ENCODE measurements at regions not wholly inside any gene's neighbourhood (a gene's known extent, or its start where the extent isn't known, plus 50 kb on each side); places are given as distances from the start of the nearest gene placed in this dataset.
"Not testable (repeated sequence)": the region's sequence is repeated elsewhere in the genome, so short reads cannot be mapped to it uniquely, and the experiment has no call there.

DNA sequence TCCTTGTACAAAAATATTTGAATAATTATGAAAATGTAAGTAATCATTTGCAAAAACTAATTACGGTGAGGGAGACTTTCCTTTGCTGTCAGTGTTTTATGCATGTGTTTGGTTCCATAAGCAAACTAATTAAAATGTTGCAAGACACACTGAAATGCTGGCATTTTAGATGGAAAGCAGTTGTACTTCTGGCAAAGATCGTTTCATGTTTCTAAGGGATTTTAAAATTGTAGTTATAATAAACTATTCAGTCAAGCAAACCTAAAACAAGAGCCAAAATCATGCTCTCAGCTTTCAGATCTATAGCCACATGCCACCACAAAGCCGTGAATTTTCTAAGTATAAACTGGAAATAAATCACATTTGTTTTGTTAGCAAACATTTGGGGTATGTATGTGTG, 240.1 kb upstream of the ZNF385D start:
- TF ChIP-seq, protein P1, sequence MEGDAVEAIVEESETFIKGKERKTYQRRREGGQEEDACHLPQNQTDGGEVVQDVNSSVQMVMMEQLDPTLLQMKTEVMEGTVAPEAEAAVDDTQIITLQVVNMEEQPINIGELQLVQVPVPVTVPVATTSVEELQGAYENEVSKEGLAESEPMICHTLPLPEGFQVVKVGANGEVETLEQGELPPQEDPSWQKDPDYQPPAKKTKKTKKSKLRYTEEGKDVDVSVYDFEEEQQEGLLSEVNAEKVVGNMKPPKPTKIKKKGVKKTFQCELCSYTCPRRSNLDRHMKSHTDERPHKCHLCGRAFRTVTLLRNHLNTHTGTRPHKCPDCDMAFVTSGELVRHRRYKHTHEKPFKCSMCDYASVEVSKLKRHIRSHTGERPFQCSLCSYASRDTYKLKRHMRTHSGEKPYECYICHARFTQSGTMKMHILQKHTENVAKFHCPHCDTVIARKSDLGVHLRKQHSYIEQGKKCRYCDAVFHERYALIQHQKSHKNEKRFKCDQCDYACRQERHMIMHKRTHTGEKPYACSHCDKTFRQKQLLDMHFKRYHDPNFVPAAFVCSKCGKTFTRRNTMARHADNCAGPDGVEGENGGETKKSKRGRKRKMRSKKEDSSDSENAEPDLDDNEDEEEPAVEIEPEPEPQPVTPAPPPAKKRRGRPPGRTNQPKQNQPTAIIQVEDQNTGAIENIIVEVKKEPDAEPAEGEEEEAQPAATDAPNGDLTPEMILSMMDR (IDR thresholded peaks at IDR 0.05; ENCODE audit: borderline replicate concordance, control extremely low read depth, extremely low read depth, insufficient read depth, missing control alignments): no peak
- in situ Hi-C loops (cut with MboI; ENCODE audit: low sequenced_read_pairs, unreplicated experiment): no loop called here
- no peak for DNase-seq (ENCODE audit: low spot score)

DNA sequence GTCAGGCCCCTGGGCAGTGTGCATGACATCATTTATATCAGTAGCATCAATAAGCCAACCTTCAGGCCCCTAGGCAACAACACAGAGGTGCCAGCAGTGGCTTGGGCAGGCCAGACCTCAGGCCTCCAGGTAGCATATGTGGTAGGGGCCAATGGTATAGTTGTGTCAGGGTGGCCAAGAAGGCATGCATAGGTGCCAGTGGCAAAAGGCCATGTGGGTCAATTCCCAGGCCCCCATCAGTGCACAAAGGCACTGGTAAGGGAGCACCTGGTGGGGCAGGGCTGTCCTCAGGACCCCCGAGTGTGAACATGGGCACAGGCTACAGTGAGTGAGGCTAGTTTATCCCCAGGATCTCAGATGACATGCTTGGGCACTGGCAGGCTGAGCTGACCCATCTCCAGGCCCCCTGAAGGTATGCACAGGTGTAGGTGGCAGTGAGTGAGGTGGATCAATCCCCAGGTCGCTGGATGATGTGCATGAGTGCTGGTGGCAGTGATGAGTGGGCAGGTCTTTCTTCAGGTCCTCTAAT, 244.1 kb upstream of the ZNF385D start:
- TF ChIP-seq, protein P1 (IDR thresholded peaks at IDR 0.05; ENCODE audit: borderline replicate concordance, control extremely low read depth, extremely low read depth, insufficient read depth, missing control alignments): no peak
- in situ Hi-C loops (cut with MboI; ENCODE audit: low sequenced_read_pairs, unreplicated experiment): no loop called here
- no peak for DNase-seq (ENCODE audit: low spot score)

DNA sequence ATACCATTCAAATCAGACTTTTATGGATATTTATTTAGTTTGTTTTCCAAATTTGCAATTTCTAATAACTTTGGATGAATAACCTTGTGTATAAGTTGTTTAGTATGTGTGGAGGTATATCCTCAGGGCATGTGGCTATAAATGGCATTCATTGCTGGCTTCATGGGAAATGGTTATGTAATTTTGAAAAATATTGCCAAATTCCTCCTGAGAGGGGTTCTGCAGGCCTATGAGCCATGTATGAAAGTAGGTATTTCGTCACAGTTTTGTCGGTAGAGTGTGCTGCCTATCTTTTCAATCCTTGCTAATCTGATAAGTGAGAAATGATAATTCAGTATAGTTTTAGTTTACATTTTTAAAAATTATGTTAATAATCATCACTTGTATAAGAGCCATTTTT, 256.4 kb upstream of the ZNF385D start:
- in situ Hi-C loops (cut with MboI; ENCODE audit: low sequenced_read_pairs, unreplicated experiment): no loop called here
- DNase-seq (ENCODE audit: low spot score): no peak
- TF ChIP-seq, protein P1 (IDR thresholded peaks at IDR 0.05; ENCODE audit: borderline replicate concordance, control extremely low read depth, extremely low read depth, insufficient read depth, missing control alignments): no peak

DNA sequence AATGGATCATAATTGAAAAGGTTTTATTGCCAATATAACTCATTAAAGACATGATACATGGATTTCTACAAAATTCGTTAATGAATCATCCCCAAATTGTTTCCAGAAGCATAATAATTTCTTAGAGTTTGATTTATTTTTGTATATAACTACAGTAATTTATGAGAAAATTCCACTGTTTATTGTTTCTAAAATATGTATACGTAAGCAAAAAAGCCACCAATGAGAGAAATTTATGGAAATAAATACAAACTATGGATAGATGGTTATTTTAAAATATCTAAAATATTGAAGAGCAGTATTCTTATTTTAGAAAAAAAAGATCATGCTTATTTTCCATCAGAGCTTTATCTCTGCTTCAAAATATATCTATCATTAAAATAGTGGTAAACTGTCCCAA, 260.0 kb upstream of the ZNF385D start:
- in situ Hi-C loops (cut with MboI; ENCODE audit: low sequenced_read_pairs, unreplicated experiment): no loop called here
- TF ChIP-seq, protein P1 (IDR thresholded peaks at IDR 0.05; ENCODE audit: borderline replicate concordance, control extremely low read depth, extremely low read depth, insufficient read depth, missing control alignments): no peak
- DNase-seq (ENCODE audit: low spot score): no peak

DNA sequence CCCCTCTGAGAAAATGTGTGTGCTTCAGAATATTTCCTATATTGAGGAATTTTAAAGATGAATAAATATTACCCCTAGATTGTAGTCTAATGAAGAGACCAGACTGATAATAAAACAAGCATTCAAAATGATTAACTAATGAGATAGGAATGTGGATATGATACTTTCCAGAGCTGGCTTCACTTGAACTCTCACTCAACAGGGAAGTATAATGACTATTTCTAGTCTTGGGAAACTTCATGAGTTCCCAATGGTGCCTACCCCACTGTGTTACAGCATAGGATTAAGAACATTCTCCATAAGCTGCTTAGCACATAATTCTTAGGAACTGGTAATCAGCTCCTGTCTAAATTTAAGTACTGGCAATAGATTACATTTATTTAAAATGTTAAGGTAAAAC, 261.5 kb upstream of the ZNF385D start:
- in situ Hi-C loops (cut with MboI; ENCODE audit: low sequenced_read_pairs, unreplicated experiment): no loop called here
- DNase-seq (ENCODE audit: low spot score): no peak
- TF ChIP-seq, protein P1 (IDR thresholded peaks at IDR 0.05; ENCODE audit: borderline replicate concordance, control extremely low read depth, extremely low read depth, insufficient read depth, missing control alignments): no peak

DNA sequence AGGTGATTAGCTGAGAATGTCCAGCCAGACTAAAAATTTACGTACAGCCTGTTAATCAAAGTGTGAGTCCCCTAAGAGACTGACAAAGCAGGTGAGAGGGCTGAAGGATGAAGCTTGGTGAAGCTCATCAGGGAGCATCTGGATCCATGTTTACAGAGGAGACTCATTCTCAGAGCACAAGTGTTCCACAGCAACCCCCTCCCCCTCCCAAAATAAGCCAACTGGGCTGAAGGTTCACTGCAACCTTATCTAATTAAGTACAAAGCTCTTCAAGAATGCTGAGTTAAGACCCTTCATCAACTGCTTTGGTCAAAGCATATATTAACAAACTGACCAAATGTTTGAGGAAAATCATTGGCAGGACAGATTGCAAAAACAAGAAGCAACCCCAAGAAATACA, 262.6 kb upstream of the ZNF385D start:
- DNase-seq (ENCODE audit: low spot score): no peak
- TF ChIP-seq, protein P1 (IDR thresholded peaks at IDR 0.05; ENCODE audit: borderline replicate concordance, control extremely low read depth, extremely low read depth, insufficient read depth, missing control alignments): no peak
- in situ Hi-C loops (cut with MboI; ENCODE audit: low sequenced_read_pairs, unreplicated experiment): no loop called here

DNA sequence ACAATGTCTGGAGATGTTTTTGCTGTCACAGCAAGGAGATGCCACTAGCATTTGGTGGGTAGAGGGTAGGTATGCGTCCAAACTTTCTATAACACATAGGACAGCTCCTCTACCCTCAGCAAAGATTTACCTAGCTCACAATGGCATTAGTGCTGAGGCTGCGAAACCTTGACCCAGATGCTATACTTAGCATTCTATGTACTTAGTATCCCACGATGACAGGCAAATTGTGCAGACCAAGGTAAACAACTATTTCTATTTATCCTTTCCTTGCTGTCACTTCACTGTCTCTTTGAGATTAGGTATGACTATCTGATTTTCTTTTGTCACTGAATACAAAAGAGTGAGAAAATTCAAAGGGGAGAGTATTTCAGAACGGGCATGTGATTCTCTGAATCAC, 265.2 kb upstream of the ZNF385D start:
- DNase-seq (ENCODE audit: low spot score): no peak
- TF ChIP-seq, protein P1 (IDR thresholded peaks at IDR 0.05; ENCODE audit: borderline replicate concordance, control extremely low read depth, extremely low read depth, insufficient read depth, missing control alignments): no peak
- in situ Hi-C loops (cut with MboI; ENCODE audit: low sequenced_read_pairs, unreplicated experiment): no loop called here

DNA sequence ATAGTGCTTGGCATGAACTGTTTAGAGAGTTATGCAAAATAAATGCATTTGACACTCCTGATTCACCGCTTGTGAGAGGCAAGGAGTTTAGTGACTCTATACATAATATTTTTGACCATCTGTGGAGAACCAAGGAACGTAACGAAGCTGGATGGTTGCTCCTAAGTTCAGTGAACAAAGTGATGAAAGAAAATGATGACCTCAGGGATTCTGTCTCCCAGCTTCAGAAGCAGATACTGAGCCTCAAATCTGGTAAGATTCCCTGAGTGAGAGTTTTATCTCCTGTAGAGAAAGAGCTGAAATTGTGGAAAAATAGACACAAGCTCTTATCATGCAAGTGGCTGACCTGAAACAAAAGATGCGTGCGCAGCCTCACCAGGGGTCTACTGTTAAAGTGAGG, 273.6 kb upstream of the ZNF385D start:
- in situ Hi-C loops (cut with MboI; ENCODE audit: low sequenced_read_pairs, unreplicated experiment); DNase-seq (ENCODE audit: low spot score): not testable (repeated sequence)

All from GM13976 (cell line).